BE2C (cell line): ENCODE measurements at regions not wholly inside any gene's neighbourhood (a gene's known extent, or its start where the extent isn't known, plus 50 kb on each side); places are given as distances from the start of the nearest gene placed in this dataset.

Source experiments
- DNase-seq: peaks from one replicate; pipeline ENCODE4 v3.0.0-alpha.2; 2020
- H3K27me3 ChIP-seq: fragments of 250-450 bp; sonication (Bioruptor Pico); 2 replicates; pipeline ENCODE4 v1.5.1; 2020; ENCODE audit warnings: mild to moderate bottlenecking
- H3K36me3 ChIP-seq: fragments of 250-450 bp; sonication (Bioruptor Pico); 2 replicates; pipeline ENCODE4 v1.5.1; 2020; ENCODE audit warnings: mild to moderate bottlenecking
- H3K4me1 ChIP-seq: fragments of 250-450 bp; sonication (Bioruptor Pico); 2 replicates; pipeline ENCODE4 v1.5.1; 2020
- H3K4me3 ChIP-seq: 2 replicates; pipeline ENCODE4 v1.5.1; 2011; ENCODE audit warnings: low read depth, low read length
- H3K9me3 ChIP-seq: fragments of 250-450 bp; sonication (Bioruptor Pico); 2 replicates; pipeline ENCODE4 v1.5.1; 2020
- CTCF ChIP-seq: IDR thresholded peaks from 2 replicates; pipeline ENCODE4 v1.5.1; 2012; ENCODE audit warnings: mild to moderate bottlenecking, low read depth, low read length

GRCh38 chr3:44019736-44020135, 221.9 kb upstream of the TOPAZ1 start:
- DNase-seq = no peak
- no peaks in the 10 kb centered on the region for H3K27me3 ChIP-seq
- no peaks in the 10 kb centered on the region for H3K9me3 ChIP-seq
- H3K36me3 ChIP-seq = no peaks in the 10 kb centered on the region
- no peak overlapping the region for H3K4me3 ChIP-seq
- H3K4me1 ChIP-seq = no peaks in the 10 kb centered on the region
- TF ChIP-seq CTCF = no peak

- no peak for TF ChIP-seq CTCF
Measured at GRCh38 chr3:44020143-44020542, 221.5 kb upstream of the TOPAZ1 start.

GRCh38 chr3:44021651-44022594, 219.8 kb upstream of the TOPAZ1 start:
- Histone ChIP-seq H3K36me3 (no peaks in the 10 kb centered on the region), H3K4me3 (peak overlapping the region; percentile 61), H3K9me3 (no peaks in the 10 kb centered on the region), H3K27me3 (no peaks in the 10 kb centered on the region), H3K4me1 (no peaks in the 10 kb centered on the region)
- no peak for DNase-seq
- no peak for TF ChIP-seq CTCF

More at GRCh38 chr3:44020143-44020542, 221.5 kb upstream of the TOPAZ1 start:
- H3K27me3 ChIP-seq = no peaks in the 10 kb centered on the region
- no peaks in the 10 kb centered on the region for H3K4me1 ChIP-seq
- no peaks in the 10 kb centered on the region for H3K36me3 ChIP-seq
- DNase-seq = no peak
- H3K4me3 ChIP-seq = no peak overlapping the region
- H3K9me3 ChIP-seq = no peaks in the 10 kb centered on the region

- DNase-seq = no peak
- no peaks in the 10 kb centered on the region for H3K4me1 ChIP-seq
- H3K36me3 ChIP-seq = no peaks in the 10 kb centered on the region
- no peaks in the 10 kb centered on the region for H3K27me3 ChIP-seq
- TF ChIP-seq CTCF = no peak
- H3K9me3 ChIP-seq = no peaks in the 10 kb centered on the region
- H3K4me3 ChIP-seq = no peak overlapping the region
Measured at GRCh38 chr3:44023961-44024593, 217.6 kb upstream of the TOPAZ1 start.

GRCh38 chr3:44026220-44026865, 215.3 kb upstream of the TOPAZ1 start:
- Histone ChIP-seq H3K9me3 (no peaks in the 10 kb centered on the region), H3K4me3 (no peak overlapping the region), H3K4me1 (no peaks in the 10 kb centered on the region), H3K27me3 (no peaks in the 10 kb centered on the region), H3K36me3 (no peaks in the 10 kb centered on the region)
- TF ChIP-seq CTCF = no peak
- no peak for DNase-seq

GRCh38 chr3:44029100-44029499, 212.6 kb upstream of the TOPAZ1 start:
- H3K4me3 ChIP-seq = no peak overlapping the region
- no peaks in the 10 kb centered on the region for H3K36me3 ChIP-seq
- no peaks in the 10 kb centered on the region for H3K9me3 ChIP-seq
- TF ChIP-seq CTCF = no peak
- no peak for DNase-seq
- H3K4me1 ChIP-seq = no peaks in the 10 kb centered on the region
- no peaks in the 10 kb centered on the region for H3K27me3 ChIP-seq
